Mesodermal cell (in vitro differentiated cells): ENCODE measurements at regions not wholly inside any gene's neighbourhood (a gene's known extent, or its start where the extent isn't known, plus 50 kb on each side); places are given as distances from the start of the nearest gene placed in this dataset.

Experiments
- H3K27ac ChIP-seq: 2 replicates; pipeline ENCODE4 v1.7.0; 2013; ENCODE audit warnings: mild to moderate bottlenecking, low read depth, low read length, moderate library complexity; ENCODE audit not compliant: severe bottlenecking
- H3K36me3 ChIP-seq: 2 replicates; pipeline ENCODE4 v1.7.1; 2013; ENCODE audit warnings: mild to moderate bottlenecking, low read length, moderate library complexity; ENCODE audit not compliant: control insufficient read depth, insufficient read depth
- H3K4me1 ChIP-seq: one replicate; pipeline ENCODE4 v1.7.1; 2013; ENCODE audit warnings: mild to moderate bottlenecking, low read length; ENCODE audit not compliant: insufficient read depth, control insufficient read depth, poor library complexity, severe bottlenecking
- H3K4me3 ChIP-seq: 2 replicates; pipeline ENCODE4 v1.7.0; 2013; ENCODE audit warnings: low read length, control low read depth, mild to moderate bottlenecking; ENCODE audit not compliant: insufficient read depth, poor library complexity, severe bottlenecking; ENCODE audit errors: extremely low read depth
- H3K9me3 ChIP-seq: 2 replicates; pipeline ENCODE4 v1.7.1; 2013; ENCODE audit warnings: mild to moderate bottlenecking, low read length, moderate library complexity; ENCODE audit not compliant: control insufficient read depth
- WGBS, 2 experiments: methylation state at CpG; one replicate each; pipeline ENCODE4 v1.1.5; 2013; ENCODE audit warnings: missing lambda C conversion rate in 2 of 2; ENCODE audit not compliant: insufficient coverage in 2 of 2; 5-methylcytosine and 5-hydroxymethylcytosine counted together

DNA sequence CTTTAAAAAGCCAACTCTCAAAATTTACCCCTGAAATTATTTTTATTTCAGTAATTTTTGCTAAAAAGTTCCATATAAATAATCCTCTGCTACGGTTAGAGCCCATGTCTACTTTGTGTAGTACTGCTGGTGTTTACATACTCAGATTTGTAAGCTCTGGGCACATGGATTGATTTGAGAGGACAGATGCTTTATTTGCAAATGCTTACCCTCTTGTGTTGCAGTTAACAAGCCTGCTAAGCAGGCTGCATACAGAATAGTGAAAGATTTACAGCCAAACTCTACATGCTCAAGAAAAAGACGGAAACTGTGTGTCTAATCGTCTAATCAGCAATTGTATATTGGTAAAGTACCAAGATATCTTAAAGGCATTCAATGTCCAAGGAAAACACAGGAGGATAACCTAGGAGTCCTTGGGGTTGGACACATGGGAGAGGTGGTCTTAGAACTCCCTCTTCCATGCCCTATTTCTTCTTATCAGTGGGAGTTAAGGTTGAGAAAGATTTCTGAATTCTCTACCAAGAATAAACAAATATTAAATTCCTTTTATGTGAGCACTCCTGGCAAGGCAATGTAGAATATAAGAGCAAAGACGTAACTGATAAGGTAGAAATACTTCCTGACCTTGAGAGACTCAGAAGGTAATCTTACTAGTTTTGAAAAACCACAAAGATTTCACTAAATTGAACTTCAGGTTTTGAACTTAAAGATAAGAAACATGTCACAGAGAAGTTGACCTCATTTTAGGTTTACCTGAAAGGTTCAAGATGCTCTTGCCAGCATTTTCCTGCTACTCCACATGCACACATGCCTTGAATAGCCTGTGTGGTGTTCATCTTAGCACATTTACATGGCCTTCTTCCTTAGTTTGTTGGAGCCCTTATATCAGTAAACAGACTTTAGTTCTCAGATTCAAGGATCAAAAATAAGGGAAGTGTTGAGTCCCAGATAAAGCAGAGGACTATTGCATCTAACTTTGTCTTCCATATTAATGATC lies 1216.5 kb downstream of the SORCS3 start:
- no peaks in the 10 kb centered on the region for H3K36me3 ChIP-seq
- H3K27ac ChIP-seq = no peak overlapping the region
- no peaks in the 10 kb centered on the region for H3K9me3 ChIP-seq
- H3K4me1 ChIP-seq = no peaks in the 10 kb centered on the region
- H3K4me3 ChIP-seq = no peak overlapping the region
- no CpG with 5 or more reads among the region's 4 CpGs for WGBS, 2 experiments

GRCh38 chr10:105855791-105856190 lies 1214.7 kb downstream of the SORCS3 start:
- no peak overlapping the region for H3K27ac ChIP-seq
- H3K4me3 ChIP-seq = no peak overlapping the region
- no peaks in the 10 kb centered on the region for H3K4me1 ChIP-seq
- H3K36me3 ChIP-seq = no peaks in the 10 kb centered on the region
- 80% methylated on average over 2 of the region's 2 CpGs; no CpG with 5 or more reads in 1 of the 2 experiments for WGBS, 2 experiments
- H3K9me3 ChIP-seq = no peaks in the 10 kb centered on the region

- WGBS, 2 experiments = 79 to 80% methylated on average over 4 to 8 of the region's 12 CpGs
- no peaks in the 10 kb centered on the region for H3K4me1 ChIP-seq
- no peak overlapping the region for H3K27ac ChIP-seq
- H3K4me3 ChIP-seq = no peak overlapping the region
- H3K36me3 ChIP-seq = no peaks in the 10 kb centered on the region
- no peaks in the 10 kb centered on the region for H3K9me3 ChIP-seq
Observed at GRCh38 chr10:105844676-105845570, 1203.8 kb downstream of the SORCS3 start.

DNA sequence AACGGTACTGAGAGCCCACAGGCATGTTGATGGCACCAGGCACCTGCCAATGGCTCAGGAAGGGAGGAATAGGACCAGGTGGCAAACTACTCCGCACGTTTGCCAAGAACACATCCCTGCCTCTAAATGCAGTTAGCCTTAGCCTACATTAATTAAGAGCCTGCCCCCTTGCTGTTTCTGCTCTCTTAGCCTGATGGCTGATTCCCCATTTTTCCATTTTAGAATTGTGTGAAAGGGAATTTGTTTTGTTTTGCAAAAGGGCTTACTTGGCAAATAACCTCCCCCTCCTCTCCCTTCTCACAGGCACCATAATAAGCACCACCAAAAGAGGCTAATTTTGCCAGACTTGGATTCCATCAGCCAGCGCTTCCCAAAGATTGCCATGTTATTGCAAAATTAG lies 1203.2 kb downstream of the SORCS3 start:
- H3K4me3 ChIP-seq = no peak overlapping the region
- H3K9me3 ChIP-seq = no peaks in the 10 kb centered on the region
- no peak overlapping the region for H3K27ac ChIP-seq
- no peaks in the 10 kb centered on the region for H3K36me3 ChIP-seq
- H3K4me1 ChIP-seq = no peaks in the 10 kb centered on the region
- 52 to 67% methylated on average over 1 to 3 of the region's 4 CpGs for WGBS, 2 experiments

DNA sequence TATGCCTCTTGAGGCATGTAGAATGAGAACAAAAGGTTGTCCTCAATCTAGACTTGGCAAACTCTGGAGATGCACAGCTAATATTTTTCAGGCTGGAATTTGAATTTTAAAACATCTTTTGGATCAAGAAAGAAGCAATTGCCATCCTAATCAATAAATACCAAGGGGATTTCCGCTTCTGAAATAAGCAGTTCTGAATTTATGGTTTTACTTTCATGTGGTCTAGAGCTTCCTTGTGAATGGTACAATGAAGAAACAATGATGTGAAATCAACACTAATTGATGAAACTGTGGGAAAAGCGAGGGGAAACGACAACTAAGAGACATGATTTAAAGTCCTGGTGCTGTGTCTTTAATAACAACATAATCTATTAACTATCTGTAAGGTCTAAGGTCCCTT lies 1202.7 kb downstream of the SORCS3 start:
- Histone ChIP-seq H3K4me1 (no peaks in the 10 kb centered on the region), H3K27ac (no peak overlapping the region), H3K36me3 (no peaks in the 10 kb centered on the region), H3K4me3 (no peak overlapping the region), H3K9me3 (no peaks in the 10 kb centered on the region)
- WGBS, 2 experiments = 100% methylated on average over 1 of the region's 3 CpGs; no CpG with 5 or more reads in 1 of the 2 experiments

DNA sequence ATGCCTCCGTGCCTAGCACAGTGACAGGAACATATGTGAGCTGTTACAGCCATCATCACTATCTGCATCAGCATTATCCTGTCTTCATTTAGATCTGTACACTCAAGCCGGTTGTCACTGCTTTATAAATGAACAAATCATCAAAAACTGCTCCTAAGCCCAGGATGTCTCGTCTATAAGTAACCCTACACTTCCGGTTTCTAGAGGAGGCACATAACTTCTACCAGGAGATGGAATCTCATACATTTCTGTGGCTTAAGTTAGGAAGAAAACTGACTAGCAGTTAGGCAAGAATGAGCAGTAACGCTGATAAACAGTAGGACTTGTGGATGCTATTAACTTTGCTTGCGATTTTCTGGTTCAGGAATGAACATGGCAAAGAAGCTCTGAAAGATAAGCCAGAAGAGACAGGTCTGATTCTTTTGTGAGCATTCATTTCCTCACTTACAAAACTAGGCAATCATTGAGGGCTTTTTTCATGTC lies 1199.2 kb downstream of the SORCS3 start:
- no peaks in the 10 kb centered on the region for H3K9me3 ChIP-seq
- no peaks in the 10 kb centered on the region for H3K36me3 ChIP-seq
- H3K4me1 ChIP-seq = peaks cover 2% of the 10 kb centered on the region
- H3K27ac ChIP-seq = no peak overlapping the region
- H3K4me3 ChIP-seq = no peak overlapping the region
- 95% methylated on average over 3 to 5 of the region's 6 CpGs for WGBS, 2 experiments

- Histone ChIP-seq H3K4me3 (no peak overlapping the region), H3K9me3 (no peaks in the 10 kb centered on the region), H3K27ac (no peak overlapping the region), H3K36me3 (no peaks in the 10 kb centered on the region), H3K4me1 (peaks cover 14% of the 10 kb centered on the region)
- WGBS, 2 experiments = no CpG with 5 or more reads among the region's 2 CpGs
Observed at GRCh38 chr10:105838392-105838791, 1197.3 kb downstream of the SORCS3 start.

- peaks cover 14% of the 10 kb centered on the region for H3K4me1 ChIP-seq
- H3K9me3 ChIP-seq = no peaks in the 10 kb centered on the region
- no peak overlapping the region for H3K4me3 ChIP-seq
- H3K36me3 ChIP-seq = no peaks in the 10 kb centered on the region
- H3K27ac ChIP-seq = no peak overlapping the region
- 82 to 90% methylated on average over 2 of the region's 2 CpGs for WGBS, 2 experiments
Observed at GRCh38 chr10:105837951-105838350, 1196.9 kb downstream of the SORCS3 start.

DNA sequence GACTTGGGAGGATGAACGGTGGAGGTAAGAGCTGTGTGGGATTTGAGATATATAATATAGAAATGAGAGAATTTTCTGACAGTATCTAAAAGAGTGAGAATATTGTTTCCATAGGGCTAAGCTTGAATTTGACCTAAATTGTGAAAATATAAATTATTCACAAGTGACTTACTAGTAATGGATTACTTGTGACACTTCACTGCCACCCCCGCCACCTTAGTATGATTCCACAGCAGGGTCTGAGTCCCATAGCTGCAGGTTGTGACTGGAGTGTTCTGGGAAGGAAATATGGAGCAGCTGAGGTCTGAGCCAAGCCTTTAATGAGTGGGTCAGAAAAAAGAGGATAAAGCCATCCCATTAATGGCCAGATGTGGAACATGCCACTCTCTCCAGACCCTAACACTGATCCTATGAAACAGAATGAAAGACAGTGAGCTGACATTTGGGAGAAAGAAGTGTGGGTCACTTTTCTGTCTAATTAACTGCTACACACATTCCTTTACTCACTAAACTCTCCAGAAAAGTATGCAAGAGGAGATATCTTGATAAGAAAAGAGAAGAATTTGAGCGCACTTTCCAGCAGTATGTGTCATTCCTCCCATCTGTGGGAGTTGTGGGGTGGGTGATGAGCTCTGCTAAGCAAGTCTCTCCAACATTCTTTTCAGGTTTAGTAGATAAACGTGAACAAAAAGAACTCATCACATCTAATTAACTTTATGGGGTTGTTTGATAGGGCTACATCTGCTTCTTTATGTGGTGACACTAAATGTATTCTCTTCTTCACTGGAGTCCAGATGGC lies 1193.4 kb downstream of the SORCS3 start:
- Histone ChIP-seq H3K4me3 (no peak overlapping the region), H3K36me3 (no peaks in the 10 kb centered on the region), H3K27ac (peak overlapping the region; percentile 41), H3K9me3 (no peaks in the 10 kb centered on the region), H3K4me1 (peaks cover 14% of the 10 kb centered on the region)
- 89 to 92% methylated on average over 1 to 2 of the region's 4 CpGs for WGBS, 2 experiments

DNA sequence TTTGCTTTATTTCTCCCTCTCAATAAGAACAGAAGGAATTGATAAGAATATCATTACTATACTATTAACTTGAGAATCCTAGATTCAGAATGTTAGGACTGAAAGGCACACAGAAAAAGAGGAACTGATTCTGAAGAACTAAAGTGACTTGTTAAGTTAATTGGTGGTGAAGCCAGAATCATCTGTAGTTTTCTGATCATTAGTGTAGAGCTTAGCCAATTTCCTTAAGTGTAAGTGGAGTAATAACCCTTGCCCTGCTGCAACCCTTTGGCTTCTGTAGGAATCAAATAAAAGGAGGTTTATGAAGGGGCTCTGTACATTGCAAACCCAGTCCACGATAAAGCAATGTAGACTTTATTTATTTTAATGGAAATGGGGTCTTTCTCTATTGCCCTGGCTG lies 1186.0 kb downstream of the SORCS3 start:
- H3K4me1 ChIP-seq = no peaks in the 10 kb centered on the region
- H3K4me3 ChIP-seq = no peak overlapping the region
- H3K36me3 ChIP-seq = no peaks in the 10 kb centered on the region
- no peak overlapping the region for H3K27ac ChIP-seq
- H3K9me3 ChIP-seq = no peaks in the 10 kb centered on the region
- no CpG with 5 or more reads among the region's 1 CpG for WGBS, 2 experiments
